Vagina (tissue), 2 donors: ENCODE measurements at regions not wholly inside any gene's neighbourhood (a gene's known extent, or its start where the extent isn't known, plus 50 kb on each side); places are given as distances from the start of the nearest gene placed in this dataset.
"Not testable (repeated sequence)": the region's sequence is repeated elsewhere in the genome, so short reads cannot be mapped to it uniquely, and the experiment has no call there.

ENCODE experiments used
- CTCF ChIP-seq, 3 experiments: fragments of 450-650 bp in 2 of 3; fragments of 200-600 bp in 1 of 3; sonication (generic) in 1 of 3; IDR thresholded peaks; one replicate each; pipeline ENCODE4 v1.5.1; 2017 to 2019; ENCODE audit warnings: antibody characterized with exemption in 3 of 3, mild to moderate bottlenecking in 2 of 3, moderate library complexity in 2 of 3
- POLR2AphosphoS5 ChIP-seq, 2 donors: sonication (generic); formaldehyde crosslinking; IDR thresholded peaks; one replicate each; pipeline ENCODE4 v1.9.0; 2017; ENCODE audit warnings: antibody characterized with exemption in 2 of 2, mild to moderate bottlenecking in 2 of 2, low read depth in 1 of 2; ENCODE audit not compliant: insufficient read depth in 1 of 2

GRCh38 chr3:181324516-181324915 is 335.0 kb upstream of the DNAJC19 start:
- not testable (repeated sequence) for TF ChIP-seq CTCF (IDR thresholded peaks at IDR 0.05); POLR2AphosphoS5 (IDR thresholded peaks at IDR 0.05; ENCODE audit: insufficient read depth in 1 of 2, low read depth in 1 of 2)
